HL-60 (cell line): ENCODE measurements at regions not wholly inside any gene's neighbourhood (a gene's known extent, or its start where the extent isn't known, plus 50 kb on each side); places are given as distances from the start of the nearest gene placed in this dataset.

Experiments used
- DNase-seq, 2 experiments: peaks; one replicate each; pipeline ENCODE4 v3.0.0-alpha.2; 2010 to 2020; ENCODE audit warnings: low read depth in 1 of 2, low spot score in 1 of 2
- H3K27ac ChIP-seq: fragments of 250-450 bp; sonication (Bioruptor Pico); replicated peaks from 2 replicates; pipeline ENCODE4 v1.5.1; 2020; ENCODE audit warnings: mild to moderate bottlenecking, moderate library complexity
- H3K27me3 ChIP-seq: fragments of 250-450 bp; sonication (Bioruptor Pico); 2 replicates; pipeline ENCODE4 v1.5.1; 2021; ENCODE audit warnings: mild to moderate bottlenecking, moderate library complexity; ENCODE audit not compliant: insufficient read depth, poor library complexity, severe bottlenecking
- H3K4me3 ChIP-seq: replicated peaks from 2 replicates; pipeline ENCODE4 v1.5.1; 2011; ENCODE audit warnings: mild to moderate bottlenecking, control low read depth, low read length; ENCODE audit not compliant: insufficient read depth
- GABPA ChIP-seq: IDR thresholded peaks from 2 replicates; pipeline ENCODE4 v1.6.1; 2012; ENCODE audit warnings: low read depth
- POLR2AphosphoS5 ChIP-seq: IDR thresholded peaks from 2 replicates; pipeline ENCODE4 v1.6.1; 2012; ENCODE audit warnings: low read depth
- SPI1 ChIP-seq: IDR thresholded peaks from 2 replicates; pipeline ENCODE4 v1.6.1; 2012; ENCODE audit warnings: low read depth, mild to moderate bottlenecking, borderline replicate concordance
- TF ChIP-seq, protein P1 (sequence below): IDR thresholded peaks from 2 replicates; pipeline ENCODE4 v1.6.1; 2012; ENCODE audit warnings: low read depth; ENCODE audit not compliant: insufficient replicate concordance
- TF ChIP-seq, protein P2 (sequence below): IDR thresholded peaks from one replicate; pipeline ENCODE4 v1.5.1; 2011; ENCODE audit warnings: low read length, control low read depth, inconsistent platforms; ENCODE audit not compliant: insufficient read depth

DNA sequence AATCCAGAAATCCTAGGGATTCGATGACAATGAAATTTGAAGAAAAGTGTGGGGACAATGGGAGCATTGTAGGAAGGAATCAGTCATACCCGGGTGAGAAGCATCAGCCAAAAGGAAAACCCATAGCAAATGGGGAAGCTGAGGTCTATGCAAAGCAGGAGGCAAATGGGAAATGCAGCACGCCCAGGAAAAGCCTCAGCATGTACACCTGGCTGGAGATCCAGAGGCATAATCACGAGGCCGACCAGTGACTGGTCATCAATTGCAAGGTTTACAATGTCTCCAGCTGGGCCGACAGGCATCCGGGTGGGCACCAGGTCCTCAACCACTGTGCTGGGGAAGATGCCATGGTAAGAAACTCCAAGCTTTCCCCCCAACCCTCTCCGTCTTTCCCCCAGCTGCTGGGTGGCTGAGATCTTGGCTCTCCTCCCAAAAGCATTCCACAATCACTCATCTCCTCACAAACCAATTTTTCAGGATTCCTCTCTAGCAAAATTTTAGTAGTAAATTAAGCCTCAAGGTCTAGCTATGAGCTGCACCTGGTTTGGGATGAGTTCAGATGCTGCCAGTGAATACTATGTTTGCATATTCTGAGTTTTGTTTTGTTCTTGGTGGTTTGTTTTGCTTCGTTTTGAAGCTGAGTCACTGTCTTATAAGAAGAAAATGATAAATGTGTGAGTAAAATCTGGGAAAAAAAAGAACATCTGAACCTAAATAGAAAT is 98.0 kb upstream of the OR5AK2 start:
- no peaks in the 10 kb centered on the region for H3K27me3 ChIP-seq
- no peak for DNase-seq
- TF ChIP-seq GABPA = no peak
- TF ChIP-seq, protein P1, sequence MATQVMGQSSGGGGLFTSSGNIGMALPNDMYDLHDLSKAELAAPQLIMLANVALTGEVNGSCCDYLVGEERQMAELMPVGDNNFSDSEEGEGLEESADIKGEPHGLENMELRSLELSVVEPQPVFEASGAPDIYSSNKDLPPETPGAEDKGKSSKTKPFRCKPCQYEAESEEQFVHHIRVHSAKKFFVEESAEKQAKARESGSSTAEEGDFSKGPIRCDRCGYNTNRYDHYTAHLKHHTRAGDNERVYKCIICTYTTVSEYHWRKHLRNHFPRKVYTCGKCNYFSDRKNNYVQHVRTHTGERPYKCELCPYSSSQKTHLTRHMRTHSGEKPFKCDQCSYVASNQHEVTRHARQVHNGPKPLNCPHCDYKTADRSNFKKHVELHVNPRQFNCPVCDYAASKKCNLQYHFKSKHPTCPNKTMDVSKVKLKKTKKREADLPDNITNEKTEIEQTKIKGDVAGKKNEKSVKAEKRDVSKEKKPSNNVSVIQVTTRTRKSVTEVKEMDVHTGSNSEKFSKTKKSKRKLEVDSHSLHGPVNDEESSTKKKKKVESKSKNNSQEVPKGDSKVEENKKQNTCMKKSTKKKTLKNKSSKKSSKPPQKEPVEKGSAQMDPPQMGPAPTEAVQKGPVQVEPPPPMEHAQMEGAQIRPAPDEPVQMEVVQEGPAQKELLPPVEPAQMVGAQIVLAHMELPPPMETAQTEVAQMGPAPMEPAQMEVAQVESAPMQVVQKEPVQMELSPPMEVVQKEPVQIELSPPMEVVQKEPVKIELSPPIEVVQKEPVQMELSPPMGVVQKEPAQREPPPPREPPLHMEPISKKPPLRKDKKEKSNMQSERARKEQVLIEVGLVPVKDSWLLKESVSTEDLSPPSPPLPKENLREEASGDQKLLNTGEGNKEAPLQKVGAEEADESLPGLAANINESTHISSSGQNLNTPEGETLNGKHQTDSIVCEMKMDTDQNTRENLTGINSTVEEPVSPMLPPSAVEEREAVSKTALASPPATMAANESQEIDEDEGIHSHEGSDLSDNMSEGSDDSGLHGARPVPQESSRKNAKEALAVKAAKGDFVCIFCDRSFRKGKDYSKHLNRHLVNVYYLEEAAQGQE = no peak
- no peak overlapping the region for H3K27ac ChIP-seq
- H3K4me3 ChIP-seq = no peak overlapping the region

DNA sequence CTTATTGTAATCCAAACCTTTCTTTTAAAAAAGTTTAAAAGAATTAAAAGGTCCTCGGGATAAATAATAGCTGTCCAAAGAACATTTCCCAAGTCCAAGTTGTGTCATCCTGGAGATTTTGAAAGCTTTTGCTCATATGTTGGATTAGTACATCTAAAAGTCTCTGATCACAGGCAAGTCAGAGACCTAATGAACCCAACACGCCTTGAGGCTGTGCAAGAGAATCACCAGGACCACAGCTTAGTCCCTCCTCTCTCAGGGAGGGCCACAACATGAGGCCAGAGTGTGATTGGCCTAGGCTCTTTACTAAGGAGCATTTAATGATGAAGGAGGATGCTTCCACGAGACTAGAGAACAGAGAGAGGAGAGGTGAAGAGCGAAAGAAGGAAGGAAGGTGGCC is 98.7 kb upstream of the OR5AK2 start:
- Histone ChIP-seq H3K4me3 (no peak overlapping the region), H3K27me3 (no peaks in the 10 kb centered on the region), H3K27ac (no peak overlapping the region)
- no peak for DNase-seq
- TF ChIP-seq, protein P2, sequence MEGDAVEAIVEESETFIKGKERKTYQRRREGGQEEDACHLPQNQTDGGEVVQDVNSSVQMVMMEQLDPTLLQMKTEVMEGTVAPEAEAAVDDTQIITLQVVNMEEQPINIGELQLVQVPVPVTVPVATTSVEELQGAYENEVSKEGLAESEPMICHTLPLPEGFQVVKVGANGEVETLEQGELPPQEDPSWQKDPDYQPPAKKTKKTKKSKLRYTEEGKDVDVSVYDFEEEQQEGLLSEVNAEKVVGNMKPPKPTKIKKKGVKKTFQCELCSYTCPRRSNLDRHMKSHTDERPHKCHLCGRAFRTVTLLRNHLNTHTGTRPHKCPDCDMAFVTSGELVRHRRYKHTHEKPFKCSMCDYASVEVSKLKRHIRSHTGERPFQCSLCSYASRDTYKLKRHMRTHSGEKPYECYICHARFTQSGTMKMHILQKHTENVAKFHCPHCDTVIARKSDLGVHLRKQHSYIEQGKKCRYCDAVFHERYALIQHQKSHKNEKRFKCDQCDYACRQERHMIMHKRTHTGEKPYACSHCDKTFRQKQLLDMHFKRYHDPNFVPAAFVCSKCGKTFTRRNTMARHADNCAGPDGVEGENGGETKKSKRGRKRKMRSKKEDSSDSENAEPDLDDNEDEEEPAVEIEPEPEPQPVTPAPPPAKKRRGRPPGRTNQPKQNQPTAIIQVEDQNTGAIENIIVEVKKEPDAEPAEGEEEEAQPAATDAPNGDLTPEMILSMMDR = no peak
- TF ChIP-seq GABPA (no peak), POLR2AphosphoS5 (no peak), SPI1 (no peak)
- TF ChIP-seq, protein P1 = no peak

DNA sequence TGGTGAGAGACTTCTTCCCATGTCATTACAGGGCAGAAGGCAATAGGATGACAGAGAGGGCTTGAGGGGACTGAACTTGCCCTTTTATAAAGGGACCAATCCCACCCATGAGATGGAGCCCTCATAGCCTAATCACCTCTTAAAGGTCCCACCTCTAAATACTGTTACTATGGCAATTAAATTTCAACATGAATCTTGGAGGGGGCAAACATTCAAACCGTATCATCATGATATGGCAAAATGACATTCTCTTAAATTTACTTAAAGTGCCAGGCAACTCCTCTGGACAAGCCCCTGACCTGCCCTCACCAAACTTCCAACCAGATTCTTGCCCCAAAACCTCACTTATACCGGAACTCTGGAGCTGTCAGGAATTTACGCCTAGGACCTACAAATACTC is 100.8 kb upstream of the OR5AK2 start:
- H3K27ac ChIP-seq = no peak overlapping the region

DNA sequence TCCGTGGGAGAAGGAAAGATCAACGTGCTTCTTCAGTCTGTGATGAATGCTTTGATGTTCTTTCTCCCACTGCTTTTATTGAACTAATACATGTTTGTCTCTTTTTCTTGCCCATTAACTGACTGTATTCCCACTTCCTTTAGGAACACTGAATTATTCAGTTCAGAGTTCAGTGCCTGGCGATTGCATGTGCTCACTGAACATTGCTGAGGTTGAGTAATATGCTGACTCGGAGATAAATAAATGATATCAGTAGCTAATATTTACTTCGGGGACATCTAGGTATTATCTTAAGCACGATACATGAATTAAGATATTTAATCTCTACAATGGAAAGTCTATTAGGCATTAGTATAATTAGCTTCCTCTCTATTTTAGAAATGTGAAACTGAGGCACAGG is 102.3 kb upstream of the OR5AK2 start:
- Histone ChIP-seq H3K27ac (no peak overlapping the region), H3K4me3 (no peak overlapping the region), H3K27me3 (no peaks in the 10 kb centered on the region)
- DNase-seq = no peak
- no peak for TF ChIP-seq POLR2AphosphoS5
- TF ChIP-seq, protein P2 = no peak
- TF ChIP-seq GABPA = no peak
- TF ChIP-seq SPI1 = no peak
- TF ChIP-seq, protein P1 = no peak

More for the DNA sequence above, 100.8 kb upstream of the OR5AK2 start:
- no peak for DNase-seq
- TF ChIP-seq, protein P1 = no peak
- no peak for TF ChIP-seq GABPA
- no peaks in the 10 kb centered on the region for H3K27me3 ChIP-seq
- no peak overlapping the region for H3K4me3 ChIP-seq
